Anterior cingulate cortex (tissue), 58 donors: ENCODE measurements at regions not wholly inside any gene's neighbourhood (a gene's known extent, or its start where the extent isn't known, plus 50 kb on each side); places are given as distances from the start of the nearest gene placed in this dataset.
"Not testable (repeated sequence)": the region's sequence is repeated elsewhere in the genome, so short reads cannot be mapped to it uniquely, and the experiment has no call there.

Experiments used
- DNase-seq, 58 donors: peaks; one replicate each; lab custom pipeline; 2025; lab: John Stamatoyannopoulos, UW

GRCh38 chr11:33974804-33975203 lies 76.7 kb upstream of the CAPRIN1 start:
- no peak for DNase-seq

- DNase-seq, result not testable (repeated sequence)
Observed at GRCh38 chr11:33971530-33971929, 79.7 kb upstream of the LMO2 start.

GRCh38 chr11:33970984-33971466 lies 79.1 kb upstream of the LMO2 start:
- DNase-seq, result peak in 34 of 58 donors; percentile 1 to 28 (median 12)

GRCh38 chr11:33967451-33967850 lies 75.6 kb upstream of the LMO2 start:
- no peak for DNase-seq

GRCh38 chr11:33965032-33965431 lies 73.2 kb upstream of the LMO2 start:
- DNase-seq, result no peak

GRCh38 chr11:33959855-33960400 lies 68.1 kb upstream of the LMO2 start:
- DNase-seq, result no peak

- DNase-seq, result no peak
Observed at GRCh38 chr11:33957304-33957917, 65.5 kb upstream of the LMO2 start.

GRCh38 chr11:33956611-33957010 lies 64.7 kb upstream of the LMO2 start:
- no peak for DNase-seq

GRCh38 chr11:33953289-33953688 lies 61.4 kb upstream of the LMO2 start:
- DNase-seq, result no peak

- no peak for DNase-seq
Observed at GRCh38 chr11:33952805-33953204, 60.9 kb upstream of the LMO2 start.

- DNase-seq, result peak in 34 of 58 donors; percentile 7 to 72 (median 26)
Observed at GRCh38 chr11:33949252-33949913, 57.5 kb upstream of the LMO2 start.

- no peak for DNase-seq
Observed at GRCh38 chr11:33948494-33948893, 56.6 kb upstream of the LMO2 start.

GRCh38 chr11:33947918-33948317 lies 56.0 kb upstream of the LMO2 start:
- DNase-seq, result not testable (repeated sequence)

- DNase-seq, result no peak
Observed at GRCh38 chr11:33946930-33947329, 55.1 kb upstream of the LMO2 start.

GRCh38 chr11:33945481-33946268 lies 53.8 kb upstream of the LMO2 start:
- no peak for DNase-seq

- DNase-seq, result no peak
Observed at GRCh38 chr11:33944693-33945424, 53.0 kb upstream of the LMO2 start.

- no peak for DNase-seq
Observed at GRCh38 chr11:33944345-33944692, 52.4 kb upstream of the LMO2 start.

GRCh38 chr11:33942954-33943353 lies 51.1 kb upstream of the LMO2 start:
- DNase-seq, result peak in 8 of 58 donors; percentile 2 to 45 (median 13)

- no peak for DNase-seq
Observed at GRCh38 chr11:33941637-33942160, 49.8 kb upstream of the LMO2 start.
